Hematopoietic multipotent progenitor cell treated with erythropoietin and hydrocortisone succinate and interleukin-3 and kit ligand, for 8 days (in vitro differentiated cells): ENCODE measurements at regions not wholly inside any gene's neighbourhood (a gene's known extent, or its start where the extent isn't known, plus 50 kb on each side); places are given as distances from the start of the nearest gene placed in this dataset.
"Not testable (repeated sequence)": the region's sequence is repeated elsewhere in the genome, so short reads cannot be mapped to it uniquely, and the experiment has no call there.

ENCODE experiments used
- DNase-seq: peaks from one replicate; pipeline ENCODE4 v3.0.0-alpha.2; 2015

DNA sequence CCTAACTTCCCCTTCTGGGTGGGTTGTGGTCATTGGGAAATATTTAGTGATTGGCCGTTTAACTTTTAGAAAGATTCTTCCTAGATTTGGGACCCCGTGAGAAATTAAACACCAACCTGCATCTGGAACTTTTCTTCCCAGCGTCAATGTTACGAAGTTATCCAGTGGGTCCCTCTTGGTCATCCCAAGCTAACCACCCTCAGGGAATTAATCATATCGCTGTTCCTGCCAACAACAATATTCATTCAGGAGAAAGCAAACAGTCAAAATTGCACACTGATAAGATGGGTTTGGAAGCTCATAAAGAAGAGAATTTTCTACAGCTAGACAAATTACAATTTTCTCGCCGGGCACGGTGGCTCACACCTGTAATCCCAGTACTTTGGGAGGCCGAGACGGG lies 121.2 kb upstream of the STX18 start:
- no peak for DNase-seq

DNA sequence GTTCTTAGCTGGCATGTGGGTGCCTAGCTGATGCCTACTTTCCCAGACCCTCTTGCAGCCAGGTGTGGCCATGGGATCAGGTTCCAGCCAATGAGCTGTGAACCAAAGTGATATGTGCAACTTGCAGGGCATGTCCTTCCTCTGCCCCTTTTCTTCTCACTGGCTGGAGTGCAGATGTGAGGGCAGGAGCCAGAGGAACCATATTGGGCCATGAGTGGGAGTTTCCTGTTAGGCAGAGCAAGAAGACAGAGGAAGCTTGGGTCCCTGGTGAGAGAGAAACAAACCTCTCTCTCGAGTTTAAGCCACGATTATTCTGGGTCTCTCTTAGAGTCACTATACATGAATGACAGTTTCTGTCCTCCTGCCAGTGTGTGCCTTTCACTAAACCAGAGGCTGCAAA lies 120.4 kb upstream of the STX18 start:
- DNase-seq = no peak

DNA sequence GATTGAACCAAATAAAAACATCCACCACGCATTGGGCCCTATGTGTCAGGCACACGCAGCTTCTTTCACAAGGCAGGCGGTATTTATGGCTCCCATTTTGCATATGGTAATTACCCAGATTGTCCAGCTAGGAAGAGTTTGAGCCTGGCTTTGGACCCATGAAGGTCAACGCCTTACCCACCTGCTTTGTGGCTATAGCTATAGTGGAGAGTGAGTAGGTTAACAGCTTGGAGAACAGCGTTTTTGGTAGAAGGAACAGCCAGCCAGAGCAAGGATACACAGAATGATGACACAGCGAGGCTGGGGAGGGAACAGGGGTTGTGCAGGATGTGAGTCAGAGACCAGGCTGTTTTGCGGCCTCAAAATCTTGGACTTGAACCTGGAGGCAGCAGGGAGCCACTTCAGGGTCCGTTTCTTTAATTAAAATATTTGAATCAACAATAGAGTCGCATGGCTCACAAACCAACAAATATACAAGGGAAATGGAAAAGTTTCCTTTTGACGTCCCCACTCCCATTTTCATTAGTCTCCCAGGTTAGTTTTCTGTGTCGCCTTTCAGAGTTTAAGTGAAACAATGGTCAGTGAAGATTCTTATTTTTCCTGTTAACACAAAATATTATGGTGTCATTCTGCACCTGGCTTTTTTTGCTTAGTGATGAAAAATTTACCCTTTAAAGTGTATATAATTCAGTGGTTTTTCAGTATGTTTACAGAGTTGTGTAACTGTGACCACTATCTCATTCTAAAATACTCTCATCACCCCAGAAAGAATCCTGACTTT lies 118.2 kb upstream of the STX18 start:
- no peak for DNase-seq

DNA sequence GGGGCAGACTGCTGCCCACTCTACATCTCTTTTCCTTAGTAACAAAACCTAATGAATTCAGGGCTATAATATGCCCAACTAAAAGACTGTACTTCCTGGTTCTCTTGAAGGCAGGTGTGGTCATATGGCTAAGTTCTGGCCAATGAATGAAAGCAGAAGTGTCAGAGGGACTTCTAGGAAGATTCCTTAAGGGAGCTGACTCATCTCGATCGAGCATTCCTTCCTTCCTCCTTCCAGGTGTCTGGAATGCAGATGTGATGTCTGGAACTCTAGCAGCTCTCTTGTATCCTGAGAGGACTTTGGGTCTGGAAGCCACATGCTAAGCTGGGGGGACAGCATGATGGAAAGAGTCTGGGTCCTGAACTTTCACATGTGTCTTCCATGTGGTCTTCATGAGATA lies 116.2 kb upstream of the STX18 start:
- DNase-seq = no peak

DNA sequence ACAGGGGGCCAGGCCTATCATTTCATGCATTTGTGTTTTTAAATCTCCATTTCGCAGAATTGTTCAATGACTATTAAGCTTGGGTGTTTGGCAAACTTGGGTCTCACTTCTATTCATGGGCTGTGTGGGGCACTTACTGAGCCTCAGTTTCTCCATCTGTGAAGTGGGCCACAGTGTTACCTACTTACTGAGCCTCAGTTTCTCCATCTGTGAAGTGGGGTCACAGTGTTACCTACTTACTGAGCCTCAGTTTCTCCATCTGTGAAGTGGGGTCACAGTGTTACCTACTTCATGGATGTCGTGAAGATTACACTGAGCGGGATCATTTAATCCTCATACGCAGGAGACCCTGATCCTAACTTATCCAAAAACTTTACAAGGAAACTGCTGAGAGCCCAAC lies 115.1 kb upstream of the STX18 start:
- no peak for DNase-seq

DNA sequence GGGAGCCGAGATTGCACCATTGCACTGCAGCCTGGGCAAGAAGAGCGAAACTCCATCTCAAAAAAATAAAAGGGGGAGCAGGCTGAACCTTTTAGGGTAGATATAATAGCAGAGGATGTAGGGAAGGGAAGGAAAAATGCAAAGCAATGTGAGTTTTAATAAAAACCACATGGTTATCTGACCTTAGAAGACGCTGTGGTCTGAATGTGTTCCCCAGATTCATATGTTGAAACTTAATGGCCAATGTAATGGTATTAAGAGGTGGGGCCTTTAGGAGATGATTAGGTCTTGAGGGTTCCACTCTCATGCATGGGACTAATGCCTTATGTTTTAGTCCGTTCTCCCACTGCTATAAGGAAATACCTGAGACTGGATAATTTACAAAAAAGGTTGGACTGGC lies 114.1 kb upstream of the STX18 start:
- no peak for DNase-seq

DNA sequence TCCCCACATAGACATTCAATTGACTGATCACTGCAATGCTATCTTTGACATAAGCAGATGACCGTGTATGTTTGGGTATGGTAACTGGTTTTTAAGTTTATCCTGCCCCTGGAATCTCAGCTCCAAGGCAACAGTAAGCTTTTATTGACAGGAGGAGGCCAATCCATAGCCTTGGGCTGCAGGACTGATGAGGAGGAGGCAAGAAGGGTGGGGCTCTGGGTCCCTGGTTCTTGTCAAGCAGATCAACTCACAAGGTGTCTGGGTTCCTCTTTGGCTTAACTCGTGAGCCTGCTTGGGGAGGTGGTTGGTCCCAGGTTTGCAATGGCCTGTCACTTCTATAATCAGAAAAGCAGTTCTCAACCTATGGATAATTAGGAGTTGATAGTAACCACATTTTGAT lies 113.2 kb upstream of the STX18 start:
- DNase-seq = no peak

DNA sequence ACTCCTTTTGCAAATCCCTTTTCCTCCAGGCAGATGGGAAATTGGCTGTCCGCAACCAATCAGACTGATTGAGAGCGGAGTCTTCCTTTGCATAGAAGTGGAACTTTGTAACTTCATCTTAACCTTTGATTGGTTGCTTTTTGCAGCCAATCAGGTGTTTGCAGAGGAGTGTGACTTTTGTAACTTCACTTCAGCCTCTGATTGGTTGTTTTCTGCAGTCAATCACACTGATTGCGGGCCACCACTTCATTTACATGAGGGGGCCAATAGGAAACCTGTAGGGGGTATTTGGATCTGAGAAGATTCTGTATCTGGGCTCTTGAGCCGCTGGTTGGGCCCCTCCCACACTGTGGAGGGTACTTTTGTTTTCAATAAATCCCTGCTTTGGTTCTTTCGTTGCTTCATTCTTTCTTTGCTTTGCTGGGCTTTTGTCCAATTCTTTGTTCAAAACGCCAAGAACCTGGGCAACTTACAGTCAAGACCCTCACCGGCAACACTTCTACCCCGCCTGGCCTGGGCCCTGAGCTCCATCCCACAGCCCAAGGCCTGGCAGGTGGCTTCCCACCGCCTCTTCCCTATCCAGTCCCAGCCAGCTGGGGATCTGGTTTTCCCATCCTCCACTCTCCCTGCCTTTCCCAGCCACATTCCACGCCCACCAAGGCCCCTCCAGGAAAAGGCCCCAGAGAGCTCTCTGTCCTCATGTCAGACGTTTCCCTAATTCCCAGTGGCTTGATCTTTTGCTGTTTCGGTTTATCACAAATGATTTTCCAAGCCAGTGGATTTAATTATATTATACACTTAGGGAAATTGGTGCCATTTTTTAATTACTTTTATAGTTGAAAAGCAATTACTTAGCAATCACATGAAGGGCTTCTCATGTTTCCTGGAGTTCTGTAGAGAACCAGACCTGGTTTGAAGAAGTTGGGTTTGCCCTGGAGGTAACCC lies 110.2 kb upstream of the STX18 start:
- DNase-seq = no peak

DNA sequence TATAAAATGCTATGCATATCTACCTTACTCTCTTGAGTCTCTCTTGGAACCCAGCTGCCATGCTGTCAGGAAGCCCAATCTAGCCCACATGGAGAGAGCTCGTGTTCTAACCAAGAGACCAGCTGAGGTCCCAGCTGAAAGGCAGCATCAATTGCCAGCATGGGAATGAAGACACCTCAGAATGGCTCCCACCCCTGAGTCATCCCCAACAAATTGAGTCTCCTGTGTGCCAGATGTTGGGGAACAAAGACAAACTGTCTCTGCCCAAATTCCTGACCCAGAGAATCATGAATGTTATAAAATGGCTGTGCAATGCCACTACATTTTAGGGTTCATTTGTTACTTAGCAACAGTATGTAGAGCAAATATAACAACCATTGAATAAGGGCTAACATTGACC lies 105.2 kb upstream of the STX18 start:
- no peak for DNase-seq

DNA sequence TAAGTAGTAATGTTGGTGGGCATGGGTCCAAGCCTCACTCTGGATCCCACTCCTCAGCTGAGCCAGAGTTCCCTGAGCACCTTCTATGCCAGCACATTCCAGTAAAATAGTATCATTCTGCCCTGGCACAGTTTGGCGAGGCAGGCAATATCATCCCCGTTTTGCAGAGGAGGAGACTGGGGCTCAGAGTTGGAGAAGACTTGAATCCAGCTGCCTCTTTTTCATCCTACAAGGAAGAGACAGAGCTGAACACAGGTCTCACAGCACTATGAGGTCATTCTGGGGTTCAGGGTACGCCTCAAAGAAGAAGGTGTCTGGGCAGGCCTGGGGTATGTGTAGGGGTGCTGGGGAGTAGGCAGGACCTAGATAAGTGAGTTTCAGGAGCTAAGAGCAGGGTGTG lies 103.9 kb upstream of the STX18 start:
- no peak for DNase-seq

DNA sequence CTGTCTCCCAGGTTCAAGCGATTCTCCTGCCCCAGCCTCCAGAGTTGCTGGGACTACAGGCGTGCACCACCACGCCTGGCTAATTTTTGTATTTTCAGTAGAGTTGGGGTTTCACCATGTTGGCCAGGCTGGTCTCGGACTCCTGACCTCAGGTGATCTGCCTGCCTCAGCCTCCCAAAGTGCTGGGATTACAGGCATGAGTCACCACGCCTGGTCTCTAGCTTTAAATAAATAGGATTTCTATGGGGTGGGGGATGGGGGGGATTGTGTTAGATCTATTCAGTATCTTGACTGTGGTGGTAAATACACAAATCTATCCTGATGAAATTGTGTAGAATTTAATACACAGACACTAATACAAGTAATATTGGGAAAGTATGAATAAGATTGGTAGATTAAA lies 102.4 kb upstream of the STX18 start:
- not testable (repeated sequence) for DNase-seq

DNA sequence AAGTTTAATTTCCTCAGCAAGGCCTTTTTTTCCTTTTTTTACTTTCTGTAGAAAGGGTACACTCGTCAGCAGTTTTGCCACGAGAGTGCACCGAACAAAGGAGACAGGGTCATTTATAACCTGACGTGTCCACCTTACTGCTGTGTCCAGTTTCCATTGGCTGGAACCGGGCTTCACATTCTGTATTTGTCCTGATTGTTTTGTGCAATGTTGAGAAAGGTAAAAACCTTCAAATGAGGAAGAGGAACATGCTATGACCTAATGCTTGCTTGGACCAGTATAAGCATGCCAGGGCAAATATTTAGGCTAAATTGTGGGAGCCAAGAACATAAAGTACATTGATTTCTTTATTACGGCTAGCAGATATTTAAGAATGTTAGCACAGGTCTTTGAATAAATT lies 101.9 kb upstream of the STX18 start:
- DNase-seq = not testable (repeated sequence)

DNA sequence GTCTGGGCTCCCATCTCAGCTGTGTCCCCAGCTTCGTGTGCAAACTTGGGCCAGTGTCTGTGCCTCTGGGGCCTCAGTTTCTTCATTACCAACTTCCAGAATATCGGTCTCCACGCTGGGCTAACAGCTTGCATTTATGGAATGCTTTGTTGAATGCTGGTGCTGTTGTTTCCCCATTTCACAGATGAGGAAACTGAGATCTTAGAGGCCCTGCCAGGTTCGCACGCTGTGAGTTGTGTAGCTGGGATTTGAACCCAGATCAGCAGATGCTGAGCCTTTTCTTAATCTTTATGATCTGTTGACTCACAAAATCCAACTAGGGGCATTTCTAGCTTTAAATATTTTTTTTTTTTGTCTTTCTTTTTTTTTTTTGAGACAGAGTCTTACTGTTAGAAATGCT lies 101.5 kb upstream of the STX18 start:
- DNase-seq = no peak

DNA sequence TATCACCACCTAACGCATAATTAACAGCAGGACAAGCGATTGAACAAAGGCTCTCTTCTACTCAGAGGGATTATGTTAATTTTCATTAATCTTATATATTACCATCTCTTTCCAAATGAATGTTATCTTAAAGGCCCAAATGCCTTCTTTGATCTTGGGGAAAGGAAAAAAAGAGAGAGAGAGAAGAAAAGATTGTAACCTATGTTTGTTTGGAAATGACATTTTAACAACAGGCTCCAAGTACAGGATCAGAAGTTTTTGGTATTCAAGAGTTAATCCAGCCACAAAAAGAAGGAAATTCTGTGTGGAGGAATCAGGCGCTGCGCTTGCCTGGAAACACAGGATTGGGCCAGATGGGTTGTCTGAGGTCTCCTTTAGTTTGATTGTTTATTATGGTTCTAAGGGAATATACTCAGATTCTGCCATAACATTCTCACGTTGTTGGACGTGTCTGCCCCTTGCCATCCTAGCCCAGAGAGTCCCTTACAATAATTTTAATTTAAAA lies 100.7 kb upstream of the STX18 start:
- no peak for DNase-seq

DNA sequence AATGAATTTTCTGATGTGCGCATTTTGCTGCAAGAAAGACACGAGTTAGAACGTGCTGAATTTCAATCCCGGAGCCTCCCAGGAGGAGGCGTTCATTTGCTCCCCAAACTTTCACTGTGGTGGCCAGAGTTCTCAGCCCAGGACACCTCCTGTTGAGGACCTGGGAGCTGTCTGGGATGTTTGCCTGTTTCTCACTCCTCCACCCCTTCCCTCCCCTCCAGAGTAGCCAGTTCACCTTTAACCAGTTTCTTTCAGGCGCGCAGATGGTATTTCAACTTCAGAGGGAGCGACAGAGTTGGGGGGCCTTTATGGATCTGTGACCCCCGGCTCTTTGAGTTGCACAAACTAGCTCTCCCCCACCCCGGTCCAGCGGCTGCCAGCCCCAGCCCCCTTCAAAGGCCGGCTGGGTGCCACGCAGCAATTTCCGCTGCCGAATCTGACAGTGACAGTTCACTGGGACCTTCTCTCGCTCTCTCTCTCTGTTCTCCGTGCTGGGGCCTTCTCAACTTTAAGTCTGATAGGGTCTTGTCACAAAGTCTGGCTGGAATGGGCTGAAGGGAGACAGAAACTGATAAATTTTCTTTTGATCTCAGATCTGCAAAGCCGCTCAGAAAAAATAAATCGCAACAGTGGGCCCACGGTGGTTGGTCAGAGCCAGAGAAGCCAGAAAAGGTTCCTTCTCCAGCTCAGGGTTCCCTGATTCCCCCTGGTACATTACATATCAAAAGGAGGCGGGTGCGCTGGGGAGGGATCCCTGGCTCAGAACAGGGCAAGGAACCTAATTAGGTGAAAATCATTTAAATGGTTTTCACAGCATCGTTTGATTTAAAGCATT lies 100.0 kb upstream of the STX18 start:
- no peak for DNase-seq

DNA sequence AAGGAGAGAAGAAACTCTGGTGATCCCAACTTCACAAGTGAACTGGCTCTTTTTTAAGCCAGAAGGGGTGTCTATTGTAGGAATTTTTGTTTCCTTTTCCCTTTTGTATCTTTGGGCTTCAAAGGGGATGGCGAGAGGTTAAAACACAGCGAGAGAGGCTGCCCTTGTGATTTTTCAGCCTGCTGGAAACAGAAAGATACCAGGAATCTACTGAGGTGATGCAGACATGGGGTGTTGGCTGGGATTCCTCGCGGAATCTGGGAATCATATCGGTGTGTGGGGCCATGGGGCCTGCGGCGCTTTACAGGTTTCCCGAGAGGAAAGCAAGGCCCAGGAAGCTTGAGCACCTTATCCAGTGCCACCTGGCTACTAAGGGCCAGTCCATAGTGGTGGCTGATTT lies 99.4 kb upstream of the STX18 start:
- no peak for DNase-seq

DNA sequence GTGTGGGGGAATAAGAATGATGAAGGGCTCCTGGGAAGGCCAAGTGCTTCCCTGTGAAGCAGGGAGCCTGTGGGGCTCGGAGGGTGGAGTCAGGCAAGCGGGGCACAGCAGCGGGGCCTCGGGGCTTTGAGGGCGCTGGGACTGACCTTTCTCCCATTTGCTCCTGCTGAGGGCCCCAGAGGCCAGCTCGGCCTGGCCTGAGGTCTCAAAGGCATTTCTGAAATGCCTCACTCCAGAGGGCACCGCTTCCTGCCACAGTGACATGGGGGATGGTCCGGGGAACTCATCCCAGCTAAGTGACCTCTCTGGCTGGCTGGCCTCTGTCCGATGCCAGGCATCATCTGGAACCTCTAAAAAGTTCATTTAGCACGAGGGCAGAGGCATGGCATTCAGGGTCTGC lies 98.8 kb upstream of the STX18 start:
- no peak for DNase-seq

DNA sequence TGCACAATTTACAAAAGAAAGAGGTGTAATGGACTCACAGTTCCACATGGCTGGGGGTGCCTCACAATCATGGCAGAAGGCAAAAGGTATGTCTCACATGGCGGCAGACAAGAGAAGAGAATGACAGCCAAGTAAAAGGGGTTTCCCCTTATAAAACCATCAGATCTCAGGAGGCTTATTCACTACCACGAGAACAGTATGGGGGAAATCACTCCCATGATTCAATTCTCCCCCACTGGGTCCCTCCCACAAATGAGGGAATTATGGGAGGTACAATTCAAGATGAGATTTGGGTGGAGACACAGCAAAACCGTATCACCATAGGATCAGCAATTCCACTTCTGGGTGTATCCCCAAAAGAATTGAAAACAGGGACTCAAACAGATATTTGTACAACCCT lies 97.5 kb upstream of the STX18 start:
- DNase-seq = no peak

DNA sequence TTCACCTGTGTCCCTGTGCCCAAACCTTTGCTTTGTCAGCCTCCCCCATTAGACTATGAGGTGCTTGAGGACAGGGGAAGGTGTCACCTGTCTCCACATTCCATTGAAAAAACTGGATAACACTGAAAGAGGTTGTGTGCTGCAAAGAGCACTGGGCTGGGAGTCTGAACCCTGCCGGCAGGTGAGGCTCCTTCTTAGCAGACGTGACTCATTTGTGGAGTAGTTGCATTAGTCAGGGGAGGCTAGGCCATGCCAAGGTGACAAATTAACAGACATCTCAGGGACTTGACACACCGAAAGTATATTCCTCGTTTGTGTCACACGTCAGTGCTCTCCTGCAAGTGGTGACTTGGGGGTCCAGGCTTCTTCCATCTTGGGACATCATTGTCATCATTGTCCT lies 95.9 kb upstream of the STX18 start:
- DNase-seq = no peak

DNA sequence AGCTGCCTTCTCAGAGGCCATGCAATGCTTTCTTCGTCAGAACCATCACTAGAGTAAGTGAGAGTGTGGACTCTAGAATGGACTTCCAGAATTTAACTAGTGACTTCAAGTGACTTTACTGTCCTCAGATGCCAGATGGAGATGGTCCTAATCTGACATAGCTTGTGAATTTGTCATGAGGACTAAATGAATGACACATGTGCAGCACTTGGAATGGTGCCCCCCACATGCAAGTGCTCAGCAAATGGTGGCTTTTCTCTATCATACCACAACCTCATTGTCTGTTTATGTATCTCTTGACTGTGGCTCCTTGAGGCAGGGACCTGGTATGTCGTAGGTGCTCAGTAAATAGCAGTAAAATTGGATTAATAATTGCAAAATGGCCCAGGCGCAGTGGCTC lies 91.6 kb upstream of the STX18 start:
- DNase-seq = no peak

DNA sequence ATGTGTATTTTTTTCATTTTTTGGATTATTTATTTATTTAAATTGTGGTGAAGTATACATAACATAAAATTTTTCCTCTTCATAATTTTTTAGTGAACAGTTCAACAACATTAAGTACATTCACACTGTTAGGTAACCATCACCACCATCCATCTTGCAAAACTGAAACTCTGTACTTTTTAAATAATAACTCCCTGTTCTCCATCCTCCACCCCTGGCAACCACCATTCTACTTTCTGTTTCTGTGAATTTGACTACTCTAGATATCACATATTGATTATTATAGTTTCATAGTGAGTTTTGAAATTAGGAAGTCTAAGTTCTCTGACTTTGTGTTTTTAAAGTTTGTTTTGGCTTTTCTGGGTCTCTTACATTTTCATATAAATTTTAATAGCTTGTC lies 89.3 kb upstream of the STX18 start:
- no peak for DNase-seq

DNA sequence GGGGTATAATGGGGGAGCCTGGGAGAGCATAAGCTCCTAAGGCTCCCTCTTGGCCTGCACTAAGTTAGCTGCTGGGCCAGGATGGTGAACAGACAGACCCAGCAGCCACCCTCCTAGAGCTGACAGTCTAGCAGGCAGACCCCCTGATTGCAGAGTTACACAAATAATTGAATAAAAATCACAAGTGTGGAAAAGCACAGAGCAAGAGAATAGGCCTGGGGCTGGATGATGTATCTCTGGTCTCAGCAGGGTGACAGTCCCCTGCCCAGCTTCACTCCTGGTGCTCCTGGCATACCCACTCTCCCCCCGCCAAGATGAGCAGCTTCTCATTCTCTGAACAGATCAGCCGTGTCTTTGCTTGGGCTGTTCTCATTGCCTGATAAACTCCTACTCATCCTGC lies 86.1 kb upstream of the STX18 start:
- no peak for DNase-seq

DNA sequence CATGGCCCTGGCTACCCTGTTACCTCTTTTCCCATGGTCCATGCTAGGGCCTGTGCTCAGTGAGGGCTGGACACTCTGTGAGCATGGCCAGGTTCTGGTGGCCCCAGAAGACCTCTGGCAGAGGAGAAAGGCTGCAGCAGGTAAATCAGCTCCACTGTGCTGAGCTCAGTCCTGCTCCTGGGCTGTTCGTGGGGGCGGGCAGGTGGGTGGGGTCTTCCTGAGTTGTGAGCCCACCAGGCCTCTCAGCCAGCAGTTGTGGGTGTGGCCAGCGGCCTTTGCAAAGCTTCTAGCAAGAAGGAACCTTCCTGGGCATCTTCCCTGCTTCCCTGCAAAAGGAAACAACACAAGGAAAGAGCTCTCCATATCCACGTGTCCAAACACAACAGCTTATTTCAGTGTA lies 85.3 kb upstream of the STX18 start:
- no peak for DNase-seq
